ENCODE measurements at regions not wholly inside any gene's neighbourhood (a gene's known extent, or its start where the extent isn't known, plus 50 kb on each side); places are given as distances from the start of the nearest gene placed in this dataset.

DNA sequence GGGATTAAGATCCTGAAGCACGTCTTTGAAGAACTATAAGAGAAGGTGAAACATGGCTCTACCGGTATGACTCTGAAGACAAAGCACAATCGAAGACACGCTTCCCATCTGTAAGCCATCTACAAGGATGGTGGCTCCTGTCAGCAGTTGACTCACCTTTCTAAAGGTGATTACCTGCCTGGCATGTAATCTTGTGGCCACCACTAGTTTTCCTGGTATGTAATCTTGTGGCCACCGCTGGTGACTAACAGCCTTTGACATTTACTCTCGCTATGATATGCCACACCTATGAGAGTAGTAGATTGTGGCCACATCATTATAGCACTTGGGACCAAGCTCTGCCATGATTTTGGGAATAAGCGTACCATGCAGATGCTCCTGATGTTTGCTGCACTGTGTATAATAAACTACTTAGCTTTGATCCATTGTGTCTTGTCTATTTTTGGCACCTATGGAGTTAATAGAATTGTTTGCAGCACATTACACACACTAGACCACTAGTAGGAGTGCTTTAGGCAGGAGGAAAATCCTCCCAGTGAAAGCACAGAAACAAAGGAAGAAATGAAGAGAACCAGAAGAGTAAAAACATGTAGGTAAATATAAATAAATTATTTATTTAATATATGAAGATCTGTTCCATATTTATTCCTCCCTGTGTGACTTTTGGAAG lies 59.8 kb downstream of the VAX1 start:
- TF ChIP-seq, protein P1, sequence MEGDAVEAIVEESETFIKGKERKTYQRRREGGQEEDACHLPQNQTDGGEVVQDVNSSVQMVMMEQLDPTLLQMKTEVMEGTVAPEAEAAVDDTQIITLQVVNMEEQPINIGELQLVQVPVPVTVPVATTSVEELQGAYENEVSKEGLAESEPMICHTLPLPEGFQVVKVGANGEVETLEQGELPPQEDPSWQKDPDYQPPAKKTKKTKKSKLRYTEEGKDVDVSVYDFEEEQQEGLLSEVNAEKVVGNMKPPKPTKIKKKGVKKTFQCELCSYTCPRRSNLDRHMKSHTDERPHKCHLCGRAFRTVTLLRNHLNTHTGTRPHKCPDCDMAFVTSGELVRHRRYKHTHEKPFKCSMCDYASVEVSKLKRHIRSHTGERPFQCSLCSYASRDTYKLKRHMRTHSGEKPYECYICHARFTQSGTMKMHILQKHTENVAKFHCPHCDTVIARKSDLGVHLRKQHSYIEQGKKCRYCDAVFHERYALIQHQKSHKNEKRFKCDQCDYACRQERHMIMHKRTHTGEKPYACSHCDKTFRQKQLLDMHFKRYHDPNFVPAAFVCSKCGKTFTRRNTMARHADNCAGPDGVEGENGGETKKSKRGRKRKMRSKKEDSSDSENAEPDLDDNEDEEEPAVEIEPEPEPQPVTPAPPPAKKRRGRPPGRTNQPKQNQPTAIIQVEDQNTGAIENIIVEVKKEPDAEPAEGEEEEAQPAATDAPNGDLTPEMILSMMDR (IDR thresholded peaks at IDR 0.05; ENCODE audit: poor library complexity), result no peak
- TF ChIP-seq EZH2 (IDR thresholded peaks at IDR 0.05; ENCODE audit: borderline replicate concordance), result no peak
